ENCODE measurements at regions not wholly inside any gene's neighbourhood (a gene's known extent, or its start where the extent isn't known, plus 50 kb on each side); places are given as distances from the start of the nearest gene placed in this dataset.

DNA sequence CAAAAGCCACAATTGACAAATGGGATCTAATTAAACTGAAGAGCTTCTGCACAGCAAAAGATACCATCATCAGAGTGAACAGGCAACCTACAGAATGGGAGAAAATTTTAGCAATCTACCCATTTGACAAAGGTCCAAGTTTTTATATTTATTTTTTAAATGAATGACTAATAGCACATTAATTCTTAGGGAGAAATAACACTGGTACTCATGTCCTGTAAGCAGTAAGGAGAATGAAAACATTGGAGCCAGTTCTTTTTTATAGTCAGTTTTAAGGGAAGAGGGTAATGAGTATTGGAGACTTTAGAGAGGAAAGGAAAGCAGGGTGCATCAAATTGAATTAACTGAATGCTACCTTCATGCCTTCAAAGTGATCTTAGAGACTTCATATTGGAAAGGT, 404.7 kb upstream of the TGFBR2 start:
- Histone ChIP-seq H3K4me3 (replicated peaks in 1 of 3; ENCODE audit: low read depth in 2 of 3, low read length in 3 of 3) (no peak overlapping the region), H3K4me2 (replicated peaks; ENCODE audit: extremely low read depth, low read length, poor library complexity, severe bottlenecking) (no peak overlapping the region), H3K79me2 (ENCODE audit: insufficient read depth, low read length) (no peaks in the 10 kb centered on the region), H3K9me3 (replicated peaks in 1 of 2; ENCODE audit: control insufficient read depth in 1 of 2, insufficient read depth in 1 of 2, low read length in 2 of 2) (no peaks in the 10 kb centered on the region), H3K4me1 (ENCODE audit: control insufficient read depth in 1 of 2, insufficient read depth in 2 of 2, low read length in 2 of 2) (peaks cover 3 to 8% of the 10 kb centered on the region in 2 donors), H4K20me1 (ENCODE audit: insufficient read depth, low read length) (no peaks in the 10 kb centered on the region), H3K36me3 (replicated peaks in 1 of 2; ENCODE audit: control insufficient read depth in 1 of 2, insufficient read depth in 2 of 2, low read length in 2 of 2) (no peaks in the 10 kb centered on the region), H3K27ac (ENCODE audit: low read depth in 1 of 2, low read length in 2 of 2) (no peak overlapping the region), H3K27me3 (ENCODE audit: control insufficient read depth in 2 of 2, insufficient read depth in 2 of 2, low read length in 2 of 2) (no peaks in the 10 kb centered on the region), H3K9ac (ENCODE audit: insufficient read depth, low read length, poor library complexity, severe bottlenecking) (no peak overlapping the region), H2AFZ (ENCODE audit: insufficient read depth, low read depth, low read length, poor library complexity, severe bottlenecking) (no peak overlapping the region)
- H3K36me3 Mint-ChIP-seq: no peaks in the 10 kb centered on the region
- no peak overlapping the region for H3K4me3 Mint-ChIP-seq
- TF ChIP-seq, protein P1, sequence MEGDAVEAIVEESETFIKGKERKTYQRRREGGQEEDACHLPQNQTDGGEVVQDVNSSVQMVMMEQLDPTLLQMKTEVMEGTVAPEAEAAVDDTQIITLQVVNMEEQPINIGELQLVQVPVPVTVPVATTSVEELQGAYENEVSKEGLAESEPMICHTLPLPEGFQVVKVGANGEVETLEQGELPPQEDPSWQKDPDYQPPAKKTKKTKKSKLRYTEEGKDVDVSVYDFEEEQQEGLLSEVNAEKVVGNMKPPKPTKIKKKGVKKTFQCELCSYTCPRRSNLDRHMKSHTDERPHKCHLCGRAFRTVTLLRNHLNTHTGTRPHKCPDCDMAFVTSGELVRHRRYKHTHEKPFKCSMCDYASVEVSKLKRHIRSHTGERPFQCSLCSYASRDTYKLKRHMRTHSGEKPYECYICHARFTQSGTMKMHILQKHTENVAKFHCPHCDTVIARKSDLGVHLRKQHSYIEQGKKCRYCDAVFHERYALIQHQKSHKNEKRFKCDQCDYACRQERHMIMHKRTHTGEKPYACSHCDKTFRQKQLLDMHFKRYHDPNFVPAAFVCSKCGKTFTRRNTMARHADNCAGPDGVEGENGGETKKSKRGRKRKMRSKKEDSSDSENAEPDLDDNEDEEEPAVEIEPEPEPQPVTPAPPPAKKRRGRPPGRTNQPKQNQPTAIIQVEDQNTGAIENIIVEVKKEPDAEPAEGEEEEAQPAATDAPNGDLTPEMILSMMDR (IDR thresholded peaks at IDR 0.05): no peak
- intact Hi-C loops (cut with micrococcal nuclease): no loop called here
- H3K9me3 Mint-ChIP-seq: peaks cover 0 to 3% (median 0%) of the 10 kb centered on the region in 7 donors
- DNase-seq: no peak
- peaks cover 0 to 2% (median 0%) of the 10 kb centered on the region in 3 donors for H3K27me3 Mint-ChIP-seq (ENCODE audit: low read depth in 3 of 3)
- H3K27ac Mint-ChIP-seq: no peak overlapping the region
- peaks cover 13% of the 10 kb centered on the region for H3K4me1 Mint-ChIP-seq

DNA sequence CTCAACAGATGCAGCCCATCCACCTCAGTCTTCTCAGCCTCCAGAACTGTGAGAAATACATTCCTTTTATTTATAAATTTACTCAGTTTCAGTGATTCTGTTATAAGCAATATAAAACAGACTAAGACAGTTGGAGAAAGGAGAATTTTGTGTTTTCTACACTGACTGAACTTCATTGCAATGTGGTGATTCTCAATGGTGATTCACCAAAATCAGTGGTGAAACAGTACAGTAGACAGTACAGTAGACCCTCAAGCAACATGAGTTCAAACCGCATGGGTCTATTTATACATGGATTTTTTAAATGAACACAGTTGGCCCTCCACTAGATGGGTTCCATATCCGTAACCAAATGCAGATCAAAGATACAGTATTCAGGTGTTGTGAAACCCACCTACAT, 403.1 kb upstream of the TGFBR2 start:
- H3K4me1 ChIP-seq (ENCODE audit: control insufficient read depth in 1 of 2, insufficient read depth in 2 of 2, low read length in 2 of 2): peaks cover 3 to 8% of the 10 kb centered on the region in 2 donors
- no peak overlapping the region for H3K4me2 ChIP-seq (replicated peaks; ENCODE audit: extremely low read depth, low read length, poor library complexity, severe bottlenecking)
- H3K36me3 ChIP-seq (replicated peaks in 1 of 2; ENCODE audit: control insufficient read depth in 1 of 2, insufficient read depth in 2 of 2, low read length in 2 of 2): no peaks in the 10 kb centered on the region
- H2AFZ ChIP-seq (ENCODE audit: insufficient read depth, low read depth, low read length, poor library complexity, severe bottlenecking): no peak overlapping the region
- Mint-ChIP-seq H3K4me3 (no peak overlapping the region), H3K27me3 (ENCODE audit: low read depth in 3 of 3) (peaks cover 0 to 2% (median 0%) of the 10 kb centered on the region in 3 donors), H3K4me1 (peaks cover 13% of the 10 kb centered on the region), H3K36me3 (no peaks in the 10 kb centered on the region), H3K27ac (no peak overlapping the region), H3K9me3 (peaks cover 0 to 3% (median 0%) of the 10 kb centered on the region in 7 donors)
- intact Hi-C loops (cut with micrococcal nuclease): no loop called here
- H3K9ac ChIP-seq (ENCODE audit: insufficient read depth, low read length, poor library complexity, severe bottlenecking): no peak overlapping the region
- H3K4me3 ChIP-seq (replicated peaks in 1 of 3; ENCODE audit: low read depth in 2 of 3, low read length in 3 of 3): no peak overlapping the region
- no peak overlapping the region for H3K27ac ChIP-seq (ENCODE audit: low read depth in 1 of 2, low read length in 2 of 2)
- no peaks in the 10 kb centered on the region for H3K79me2 ChIP-seq (ENCODE audit: insufficient read depth, low read length)
- no CpG with 5 or more reads among the region's 2 CpGs for WGBS (ENCODE audit: insufficient coverage)
- H3K27me3 ChIP-seq (ENCODE audit: control insufficient read depth in 2 of 2, insufficient read depth in 2 of 2, low read length in 2 of 2): no peaks in the 10 kb centered on the region
- DNase-seq: no peak
- H4K20me1 ChIP-seq (ENCODE audit: insufficient read depth, low read length): no peaks in the 10 kb centered on the region
- TF ChIP-seq, protein P1 (IDR thresholded peaks at IDR 0.05): no peak
- no peaks in the 10 kb centered on the region for H3K9me3 ChIP-seq (replicated peaks in 1 of 2; ENCODE audit: control insufficient read depth in 1 of 2, insufficient read depth in 1 of 2, low read length in 2 of 2)

Data from CD14-positive monocyte (primary cell).